LNCaP clone FGC (cell line): ENCODE measurements at regions not wholly inside any gene's neighbourhood (a gene's known extent, or its start where the extent isn't known, plus 50 kb on each side); places are given as distances from the start of the nearest gene placed in this dataset.

Experiments
- DNase-seq: peaks from one replicate; pipeline ENCODE4 v3.0.0-alpha.2; 2011; ENCODE audit warnings: low read depth
- H3K4me3 ChIP-seq: 2 replicates; pipeline ENCODE4 v1.5.1; 2011; ENCODE audit warnings: mild to moderate bottlenecking, low read depth, low read length, control low read depth
- CTCF ChIP-seq: IDR thresholded peaks from 2 replicates; pipeline ENCODE4 v1.5.1; 2012; ENCODE audit warnings: mild to moderate bottlenecking; ENCODE audit not compliant: control insufficient read depth, insufficient read depth; ENCODE audit errors: extremely low read depth

- DNase-seq = no peak
- no peak overlapping the region for H3K4me3 ChIP-seq
- TF ChIP-seq CTCF = no peak
Observed at GRCh38 chr13:80448725-80449124, 107.8 kb upstream of the SPRY2 start.

GRCh38 chr13:80447747-80448146, 106.8 kb upstream of the SPRY2 start:
- TF ChIP-seq CTCF = no peak
- DNase-seq = no peak
- H3K4me3 ChIP-seq = no peak overlapping the region

- no peak for DNase-seq
- no peak overlapping the region for H3K4me3 ChIP-seq
- TF ChIP-seq CTCF = no peak
Observed at GRCh38 chr13:80444240-80445015, 103.5 kb upstream of the SPRY2 start.

- no peak overlapping the region for H3K4me3 ChIP-seq
- no peak for TF ChIP-seq CTCF
- no peak for DNase-seq
Observed at GRCh38 chr13:80442609-80443008, 101.7 kb upstream of the SPRY2 start.

- no peak for TF ChIP-seq CTCF
Observed at GRCh38 chr13:80441968-80442367, 101.0 kb upstream of the SPRY2 start.

GRCh38 chr13:80438521-80438920, 97.6 kb upstream of the SPRY2 start:
- no peak overlapping the region for H3K4me3 ChIP-seq
- no peak for DNase-seq
- TF ChIP-seq CTCF = no peak

More at GRCh38 chr13:80441968-80442367, 101.0 kb upstream of the SPRY2 start:
- H3K4me3 ChIP-seq = no peak overlapping the region
- no peak for DNase-seq

- DNase-seq = no peak
- no peak for TF ChIP-seq CTCF
- H3K4me3 ChIP-seq = no peak overlapping the region
Observed at GRCh38 chr13:80437231-80437630, 96.3 kb upstream of the SPRY2 start.
